SK-N-SH treated with all-trans-retinoic acid at 6 μM for 48 hours (cell line): ENCODE measurements at regions not wholly inside any gene's neighbourhood (a gene's known extent, or its start where the extent isn't known, plus 50 kb on each side); places are given as distances from the start of the nearest gene placed in this dataset.

Source experiments
- ATAC-seq: fragments of 200-7000 bp; cut with Tn5 transposase; 3 replicates; pipeline ENCODE4 v1.9.1; 2020; ENCODE audit warnings: mild to moderate bottlenecking, moderate library complexity
- ARNTL ChIP-seq: fragments of 450-650 bp; formaldehyde crosslinking; IDR thresholded peaks from 2 replicates; pipeline ENCODE4 v1.5.0; 2020; ENCODE audit warnings: low read depth, mild to moderate bottlenecking, moderate library complexity, borderline replicate concordance
- BACH2 ChIP-seq: fragments of 250-450 bp; sonication (Bioruptor Pico); IDR thresholded peaks from 2 replicates; pipeline ENCODE4 v1.9.0; 2021; ENCODE audit warnings: mild to moderate bottlenecking, borderline replicate concordance
- CSDC2 ChIP-seq: fragments of 250-450 bp; sonication (Bioruptor Pico); IDR thresholded peaks from 2 replicates; pipeline ENCODE4 v1.5.0; 2020; ENCODE audit warnings: mild to moderate bottlenecking, moderate library complexity
- ESRRG ChIP-seq: fragments of 250-450 bp; sonication (Bioruptor Pico); IDR thresholded peaks from 2 replicates; pipeline ENCODE4 v1.6.1; 2021; ENCODE audit warnings: mild to moderate bottlenecking
- GLIS3 ChIP-seq: fragments of 250-450 bp; sonication (Bioruptor Pico); IDR thresholded peaks from 2 replicates; pipeline ENCODE4 v1.5.0; 2020; ENCODE audit warnings: mild to moderate bottlenecking, moderate library complexity
- ISL1 ChIP-seq: fragments of 250-450 bp; sonication (Bioruptor Pico); IDR thresholded peaks from 2 replicates; pipeline ENCODE4 v2.1.2; 2022; ENCODE audit warnings: mild to moderate bottlenecking, moderate library complexity
- OSR1 ChIP-seq: fragments of 250-450 bp; sonication (Bioruptor Pico); IDR thresholded peaks from 2 replicates; pipeline ENCODE4 v1.8.0; 2022; ENCODE audit warnings: moderate library complexity, mild to moderate bottlenecking, inconsistent platforms
- PPARA ChIP-seq: fragments of 250-450 bp; sonication (Bioruptor Pico); IDR thresholded peaks from 2 replicates; pipeline ENCODE4 v1.5.0; 2020; ENCODE audit warnings: mild to moderate bottlenecking, borderline replicate concordance
- RARB ChIP-seq: fragments of 250-450 bp; sonication (Bioruptor Pico); IDR thresholded peaks from 2 replicates; pipeline ENCODE4 v1.8.0; 2021; ENCODE audit warnings: mild to moderate bottlenecking, moderate library complexity
- SNAI2 ChIP-seq: fragments of 250-450 bp; sonication (Bioruptor Pico); IDR thresholded peaks from 2 replicates; pipeline ENCODE4 v1.5.0; 2020; ENCODE audit warnings: mild to moderate bottlenecking, moderate library complexity
- TCF4 ChIP-seq: fragments of 250-450 bp; sonication (Bioruptor Pico); IDR thresholded peaks from 2 replicates; pipeline ENCODE4 v1.8.0; 2021; ENCODE audit warnings: mild to moderate bottlenecking, moderate library complexity, borderline replicate concordance
- TOX ChIP-seq: fragments of 250-450 bp; sonication (Bioruptor Pico); IDR thresholded peaks from 2 replicates; pipeline ENCODE4 v1.8.0; 2021; ENCODE audit warnings: mild to moderate bottlenecking, moderate library complexity, borderline replicate concordance
- ZC3H10 ChIP-seq: fragments of 250-450 bp; sonication (Bioruptor Pico); IDR thresholded peaks from 2 replicates; pipeline ENCODE4 v1.5.1; 2021; ENCODE audit warnings: mild to moderate bottlenecking, moderate library complexity
- ZFP3 ChIP-seq: fragments of 250-450 bp; sonication (Bioruptor Pico); IDR thresholded peaks from 2 replicates; pipeline ENCODE4 v1.5.0; 2020; ENCODE audit warnings: mild to moderate bottlenecking, moderate library complexity
- ZNF565 ChIP-seq: fragments of 450-650 bp; formaldehyde crosslinking; conservative IDR thresholded peaks from 2 replicates; pipeline ENCODE4 v1.5.0; 2020; ENCODE audit warnings: low read depth, mild to moderate bottlenecking, moderate library complexity
- ZNF70 ChIP-seq: fragments of 450-650 bp; formaldehyde crosslinking; IDR thresholded peaks from 2 replicates; pipeline ENCODE4 v1.5.0; 2020; ENCODE audit warnings: mild to moderate bottlenecking, moderate library complexity
- ZNF8 ChIP-seq: fragments of 450-650 bp; formaldehyde crosslinking; IDR thresholded peaks from 2 replicates; pipeline ENCODE4 v1.5.0; 2020; ENCODE audit warnings: mild to moderate bottlenecking, moderate library complexity
- TF ChIP-seq, protein P1 (sequence below): fragments of 250-450 bp; sonication (Bioruptor Pico); IDR thresholded peaks from 2 replicates; pipeline ENCODE4 v1.8.0; 2020; ENCODE audit warnings: mild to moderate bottlenecking, moderate library complexity, borderline replicate concordance
- TF ChIP-seq, protein P2 (sequence below): fragments of 250-450 bp; sonication (Bioruptor Pico); IDR thresholded peaks from 2 replicates; pipeline ENCODE4 v1.5.0; 2020; ENCODE audit warnings: mild to moderate bottlenecking, moderate library complexity
- TF ChIP-seq, protein P3 (sequence below): fragments of 250-450 bp; sonication (Bioruptor Pico); IDR thresholded peaks from 2 replicates; pipeline ENCODE4 v1.5.1; 2021; ENCODE audit warnings: mild to moderate bottlenecking, moderate library complexity
- TF ChIP-seq, protein P4 (sequence below): fragments of 250-450 bp; sonication (Bioruptor Pico); IDR thresholded peaks from 2 replicates; pipeline ENCODE4 v1.5.1; 2020; ENCODE audit warnings: low read depth, mild to moderate bottlenecking, moderate library complexity
- TF ChIP-seq, protein P5 (sequence below): fragments of 250-450 bp; sonication (Bioruptor Pico); IDR thresholded peaks from 2 replicates; pipeline ENCODE4 v1.8.0; 2021; ENCODE audit warnings: low read depth, mild to moderate bottlenecking, moderate library complexity, borderline replicate concordance

DNA sequence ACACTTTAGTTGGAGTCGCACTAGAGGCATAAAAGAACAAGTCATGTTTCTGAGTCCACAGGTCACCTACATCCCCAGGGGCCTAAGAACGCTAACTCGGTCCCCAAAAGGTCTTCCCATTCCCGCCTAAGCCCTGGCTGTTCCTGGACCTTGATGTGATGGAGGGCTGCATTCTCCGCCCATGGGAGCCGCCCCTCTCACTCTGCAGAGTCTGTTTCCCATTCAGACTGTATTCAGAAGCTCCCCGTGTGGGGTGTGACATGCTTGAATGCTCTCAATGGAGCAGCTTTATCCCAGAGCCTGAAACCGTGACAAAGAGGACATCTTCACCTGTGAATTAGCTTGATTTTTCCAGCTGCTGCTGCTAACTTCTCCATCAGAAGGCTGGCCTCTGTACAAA is 319.0 kb upstream of the KLHL29 start (continued):
- TF ChIP-seq, protein P1, sequence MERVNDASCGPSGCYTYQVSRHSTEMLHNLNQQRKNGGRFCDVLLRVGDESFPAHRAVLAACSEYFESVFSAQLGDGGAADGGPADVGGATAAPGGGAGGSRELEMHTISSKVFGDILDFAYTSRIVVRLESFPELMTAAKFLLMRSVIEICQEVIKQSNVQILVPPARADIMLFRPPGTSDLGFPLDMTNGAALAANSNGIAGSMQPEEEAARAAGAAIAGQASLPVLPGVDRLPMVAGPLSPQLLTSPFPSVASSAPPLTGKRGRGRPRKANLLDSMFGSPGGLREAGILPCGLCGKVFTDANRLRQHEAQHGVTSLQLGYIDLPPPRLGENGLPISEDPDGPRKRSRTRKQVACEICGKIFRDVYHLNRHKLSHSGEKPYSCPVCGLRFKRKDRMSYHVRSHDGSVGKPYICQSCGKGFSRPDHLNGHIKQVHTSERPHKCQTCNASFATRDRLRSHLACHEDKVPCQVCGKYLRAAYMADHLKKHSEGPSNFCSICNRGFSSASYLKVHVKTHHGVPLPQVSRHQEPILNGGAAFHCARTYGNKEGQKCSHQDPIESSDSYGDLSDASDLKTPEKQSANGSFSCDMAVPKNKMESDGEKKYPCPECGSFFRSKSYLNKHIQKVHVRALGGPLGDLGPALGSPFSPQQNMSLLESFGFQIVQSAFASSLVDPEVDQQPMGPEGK (CRISPR knock-in tag), result no peak
- TF ChIP-seq SNAI2 (CRISPR knock-in tag) (no peak), OSR1 (CRISPR knock-in tag) (no peak)

DNA sequence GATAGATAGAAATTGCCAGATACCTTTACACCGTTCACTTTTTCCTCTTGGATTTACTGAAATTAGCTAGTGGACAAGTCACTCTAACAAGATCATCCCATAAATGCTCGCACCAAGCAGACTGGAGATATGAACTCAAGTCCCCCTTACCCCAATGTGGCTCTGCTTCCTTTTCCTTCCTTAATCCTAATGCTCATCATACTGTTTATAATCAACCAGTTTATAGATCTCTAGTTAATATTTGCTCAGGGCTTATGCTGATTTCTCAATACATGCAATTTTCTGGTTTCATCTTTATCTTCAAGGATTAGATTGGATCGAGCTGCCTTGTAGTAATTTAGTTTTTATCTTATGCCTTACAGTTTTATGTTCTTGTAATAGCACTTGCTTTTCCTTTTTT is 318.3 kb upstream of the KLHL29 start:
- ATAC-seq, result no peak
- TF ChIP-seq, protein P2, sequence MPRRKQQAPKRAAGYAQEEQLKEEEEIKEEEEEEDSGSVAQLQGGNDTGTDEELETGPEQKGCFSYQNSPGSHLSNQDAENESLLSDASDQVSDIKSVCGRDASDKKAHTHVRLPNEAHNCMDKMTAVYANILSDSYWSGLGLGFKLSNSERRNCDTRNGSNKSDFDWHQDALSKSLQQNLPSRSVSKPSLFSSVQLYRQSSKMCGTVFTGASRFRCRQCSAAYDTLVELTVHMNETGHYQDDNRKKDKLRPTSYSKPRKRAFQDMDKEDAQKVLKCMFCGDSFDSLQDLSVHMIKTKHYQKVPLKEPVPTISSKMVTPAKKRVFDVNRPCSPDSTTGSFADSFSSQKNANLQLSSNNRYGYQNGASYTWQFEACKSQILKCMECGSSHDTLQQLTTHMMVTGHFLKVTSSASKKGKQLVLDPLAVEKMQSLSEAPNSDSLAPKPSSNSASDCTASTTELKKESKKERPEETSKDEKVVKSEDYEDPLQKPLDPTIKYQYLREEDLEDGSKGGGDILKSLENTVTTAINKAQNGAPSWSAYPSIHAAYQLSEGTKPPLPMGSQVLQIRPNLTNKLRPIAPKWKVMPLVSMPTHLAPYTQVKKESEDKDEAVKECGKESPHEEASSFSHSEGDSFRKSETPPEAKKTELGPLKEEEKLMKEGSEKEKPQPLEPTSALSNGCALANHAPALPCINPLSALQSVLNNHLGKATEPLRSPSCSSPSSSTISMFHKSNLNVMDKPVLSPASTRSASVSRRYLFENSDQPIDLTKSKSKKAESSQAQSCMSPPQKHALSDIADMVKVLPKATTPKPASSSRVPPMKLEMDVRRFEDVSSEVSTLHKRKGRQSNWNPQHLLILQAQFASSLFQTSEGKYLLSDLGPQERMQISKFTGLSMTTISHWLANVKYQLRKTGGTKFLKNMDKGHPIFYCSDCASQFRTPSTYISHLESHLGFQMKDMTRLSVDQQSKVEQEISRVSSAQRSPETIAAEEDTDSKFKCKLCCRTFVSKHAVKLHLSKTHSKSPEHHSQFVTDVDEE (CRISPR knock-in tag), result no peak
- TF ChIP-seq RARB (CRISPR knock-in tag) (no peak), TOX (CRISPR knock-in tag) (no peak), BACH2 (no peak), ISL1 (CRISPR knock-in tag) (no peak), ARNTL (CRISPR knock-in tag) (no peak), GLIS3 (CRISPR knock-in tag) (no peak), SNAI2 (CRISPR knock-in tag) (no peak), CSDC2 (CRISPR knock-in tag) (no peak), ESRRG (CRISPR knock-in tag) (no peak), ZC3H10 (no peak), PPARA (CRISPR knock-in tag) (no peak), TCF4 (CRISPR knock-in tag) (no peak), ZNF70 (CRISPR knock-in tag) (no peak), ZFP3 (CRISPR knock-in tag) (no peak), ZNF8 (CRISPR knock-in tag) (no peak), ZNF565 (no peak)
- TF ChIP-seq, protein P3, sequence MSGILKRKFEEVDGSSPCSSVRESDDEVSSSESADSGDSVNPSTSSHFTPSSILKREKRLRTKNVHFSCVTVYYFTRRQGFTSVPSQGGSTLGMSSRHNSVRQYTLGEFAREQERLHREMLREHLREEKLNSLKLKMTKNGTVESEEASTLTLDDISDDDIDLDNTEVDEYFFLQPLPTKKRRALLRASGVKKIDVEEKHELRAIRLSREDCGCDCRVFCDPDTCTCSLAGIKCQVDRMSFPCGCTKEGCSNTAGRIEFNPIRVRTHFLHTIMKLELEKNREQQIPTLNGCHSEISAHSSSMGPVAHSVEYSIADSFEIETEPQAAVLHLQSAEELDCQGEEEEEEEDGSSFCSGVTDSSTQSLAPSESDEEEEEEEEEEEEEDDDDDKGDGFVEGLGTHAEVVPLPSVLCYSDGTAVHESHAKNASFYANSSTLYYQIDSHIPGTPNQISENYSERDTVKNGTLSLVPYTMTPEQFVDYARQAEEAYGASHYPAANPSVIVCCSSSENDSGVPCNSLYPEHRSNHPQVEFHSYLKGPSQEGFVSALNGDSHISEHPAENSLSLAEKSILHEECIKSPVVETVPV, result no peak
- TF ChIP-seq, protein P4, sequence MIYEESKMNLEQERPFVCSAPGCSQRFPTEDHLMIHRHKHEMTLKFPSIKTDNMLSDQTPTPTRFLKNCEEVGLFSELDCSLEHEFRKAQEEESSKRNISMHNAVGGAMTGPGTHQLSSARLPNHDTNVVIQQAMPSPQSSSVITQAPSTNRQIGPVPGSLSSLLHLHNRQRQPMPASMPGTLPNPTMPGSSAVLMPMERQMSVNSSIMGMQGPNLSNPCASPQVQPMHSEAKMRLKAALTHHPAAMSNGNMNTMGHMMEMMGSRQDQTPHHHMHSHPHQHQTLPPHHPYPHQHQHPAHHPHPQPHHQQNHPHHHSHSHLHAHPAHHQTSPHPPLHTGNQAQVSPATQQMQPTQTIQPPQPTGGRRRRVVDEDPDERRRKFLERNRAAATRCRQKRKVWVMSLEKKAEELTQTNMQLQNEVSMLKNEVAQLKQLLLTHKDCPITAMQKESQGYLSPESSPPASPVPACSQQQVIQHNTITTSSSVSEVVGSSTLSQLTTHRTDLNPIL, result no peak
- TF ChIP-seq, protein P5, sequence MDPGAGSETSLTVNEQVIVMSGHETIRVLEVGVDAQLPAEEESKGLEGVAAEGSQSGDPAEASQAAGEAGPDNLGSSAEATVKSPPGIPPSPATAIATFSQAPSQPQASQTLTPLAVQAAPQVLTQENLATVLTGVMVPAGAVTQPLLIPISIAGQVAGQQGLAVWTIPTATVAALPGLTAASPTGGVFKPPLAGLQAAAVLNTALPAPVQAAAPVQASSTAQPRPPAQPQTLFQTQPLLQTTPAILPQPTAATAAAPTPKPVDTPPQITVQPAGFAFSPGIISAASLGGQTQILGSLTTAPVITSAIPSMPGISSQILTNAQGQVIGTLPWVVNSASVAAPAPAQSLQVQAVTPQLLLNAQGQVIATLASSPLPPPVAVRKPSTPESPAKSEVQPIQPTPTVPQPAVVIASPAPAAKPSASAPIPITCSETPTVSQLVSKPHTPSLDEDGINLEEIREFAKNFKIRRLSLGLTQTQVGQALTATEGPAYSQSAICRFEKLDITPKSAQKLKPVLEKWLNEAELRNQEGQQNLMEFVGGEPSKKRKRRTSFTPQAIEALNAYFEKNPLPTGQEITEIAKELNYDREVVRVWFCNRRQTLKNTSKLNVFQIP, result no peak

DNA sequence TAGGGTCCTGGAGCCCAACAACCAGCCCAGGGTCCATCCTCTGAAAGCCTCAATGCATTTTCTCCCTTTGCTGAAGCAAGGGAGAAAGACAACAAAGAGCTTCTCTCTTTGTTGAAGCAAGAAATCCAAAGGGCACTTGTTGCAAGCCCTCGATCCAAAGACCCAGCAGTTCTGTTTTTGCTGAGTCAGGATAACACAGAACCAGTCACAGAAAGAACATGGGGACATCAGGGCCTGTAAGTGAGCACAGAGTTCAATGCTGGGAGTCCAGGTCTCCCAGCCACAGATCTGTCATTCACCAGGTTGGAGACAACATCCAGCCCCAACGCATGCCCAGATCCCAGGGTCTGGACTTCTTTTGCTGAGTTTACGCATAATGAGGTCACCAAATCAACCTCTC is 315.8 kb upstream of the KLHL29 start:
- no peak for ATAC-seq
- no peak for TF ChIP-seq GLIS3 (CRISPR knock-in tag)
- TF ChIP-seq ARNTL (CRISPR knock-in tag), result no peak
- TF ChIP-seq OSR1 (CRISPR knock-in tag), result no peak
- TF ChIP-seq ZNF565, result no peak
- no peak for TF ChIP-seq ZFP3 (CRISPR knock-in tag)
- TF ChIP-seq ESRRG (CRISPR knock-in tag), result no peak
- TF ChIP-seq PPARA (CRISPR knock-in tag), result no peak
- TF ChIP-seq, protein P4, result no peak
- TF ChIP-seq SNAI2 (CRISPR knock-in tag), result no peak
- TF ChIP-seq, protein P1 (CRISPR knock-in tag), result no peak
- TF ChIP-seq, protein P2 (CRISPR knock-in tag), result no peak
- TF ChIP-seq, all 23 proteins: peak for 0
